ENCODE measurements at regions not wholly inside any gene's neighbourhood (a gene's known extent, or its start where the extent isn't known, plus 50 kb on each side); places are given as distances from the start of the nearest gene placed in this dataset.

DNA sequence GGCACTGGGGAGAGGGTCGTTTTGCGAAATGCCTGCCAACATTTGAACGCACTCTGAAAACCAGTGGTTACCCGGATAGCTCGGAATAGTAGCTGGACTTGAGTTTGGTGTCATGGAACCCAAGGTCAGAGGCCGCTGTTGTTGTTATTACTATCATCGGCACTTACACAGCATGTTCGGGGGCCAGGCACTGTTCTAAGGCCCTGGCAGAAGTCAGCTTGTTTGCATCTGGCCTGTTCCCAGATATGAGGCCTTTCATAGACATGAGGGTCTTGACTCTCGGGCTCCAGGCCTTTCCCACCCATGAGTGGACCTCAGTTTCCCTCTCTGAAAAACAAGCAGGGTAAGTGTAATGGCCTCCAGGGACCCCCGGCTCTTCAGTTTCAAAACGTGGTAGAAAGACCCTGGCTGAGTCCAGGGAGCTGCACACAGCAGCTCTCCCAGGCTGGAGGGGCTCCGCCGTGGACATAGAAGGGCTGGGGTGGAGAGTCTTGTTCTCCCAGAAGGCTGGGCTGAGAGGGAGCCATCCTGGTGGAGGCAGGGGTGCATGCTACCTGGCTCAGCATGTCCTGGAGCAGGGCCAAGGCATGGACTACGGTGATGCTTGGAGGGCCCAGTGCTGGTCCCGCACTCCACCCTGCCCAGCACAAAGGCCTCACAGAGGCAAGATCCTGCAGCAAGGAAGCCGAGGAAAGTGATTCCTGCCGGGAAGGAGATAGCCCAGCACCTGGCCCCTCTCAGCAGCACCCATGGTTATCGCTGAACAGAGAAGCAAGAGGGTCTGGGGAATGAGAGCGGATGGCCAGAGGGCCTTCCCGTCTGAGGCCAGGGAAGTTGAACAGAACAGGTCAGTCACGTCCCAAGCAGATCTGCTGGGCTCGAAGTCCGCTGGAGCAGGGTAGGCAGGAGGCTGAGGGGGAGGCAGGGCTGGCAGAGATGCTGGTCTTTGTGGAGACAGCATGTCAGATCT is 63.5 kb upstream of the C14orf180 start:
- TF ChIP-seq, protein P1, sequence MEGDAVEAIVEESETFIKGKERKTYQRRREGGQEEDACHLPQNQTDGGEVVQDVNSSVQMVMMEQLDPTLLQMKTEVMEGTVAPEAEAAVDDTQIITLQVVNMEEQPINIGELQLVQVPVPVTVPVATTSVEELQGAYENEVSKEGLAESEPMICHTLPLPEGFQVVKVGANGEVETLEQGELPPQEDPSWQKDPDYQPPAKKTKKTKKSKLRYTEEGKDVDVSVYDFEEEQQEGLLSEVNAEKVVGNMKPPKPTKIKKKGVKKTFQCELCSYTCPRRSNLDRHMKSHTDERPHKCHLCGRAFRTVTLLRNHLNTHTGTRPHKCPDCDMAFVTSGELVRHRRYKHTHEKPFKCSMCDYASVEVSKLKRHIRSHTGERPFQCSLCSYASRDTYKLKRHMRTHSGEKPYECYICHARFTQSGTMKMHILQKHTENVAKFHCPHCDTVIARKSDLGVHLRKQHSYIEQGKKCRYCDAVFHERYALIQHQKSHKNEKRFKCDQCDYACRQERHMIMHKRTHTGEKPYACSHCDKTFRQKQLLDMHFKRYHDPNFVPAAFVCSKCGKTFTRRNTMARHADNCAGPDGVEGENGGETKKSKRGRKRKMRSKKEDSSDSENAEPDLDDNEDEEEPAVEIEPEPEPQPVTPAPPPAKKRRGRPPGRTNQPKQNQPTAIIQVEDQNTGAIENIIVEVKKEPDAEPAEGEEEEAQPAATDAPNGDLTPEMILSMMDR (conservative IDR thresholded peaks at IDR 0.05; ENCODE audit: control insufficient read depth, insufficient read depth, low read depth, low read length), result no peak
- H3K4me3 ChIP-seq (ENCODE audit: control insufficient read depth, low read depth, low read length), result no peak overlapping the region

DNA sequence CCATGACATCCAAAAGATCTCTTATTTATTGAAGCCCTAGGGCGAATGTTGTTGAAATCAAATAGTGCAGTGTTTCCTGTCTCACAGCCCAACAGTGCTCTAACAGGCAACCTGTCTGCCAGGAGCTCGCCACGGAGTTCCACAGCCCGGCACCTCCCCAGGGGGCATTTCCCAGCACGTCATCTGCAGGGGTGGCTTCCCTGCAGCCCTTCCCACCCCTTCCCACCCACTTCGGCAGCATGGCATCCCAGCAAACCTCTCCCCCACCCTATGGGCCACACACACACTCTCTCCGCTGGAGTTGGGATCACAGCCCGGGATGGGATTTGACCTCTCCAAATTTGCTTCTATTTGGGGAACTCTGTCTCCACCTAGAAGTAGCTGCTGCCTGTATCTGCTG is 62.7 kb upstream of the C14orf180 start:
- H3K4me3 ChIP-seq (ENCODE audit: control insufficient read depth, low read depth, low read length), result no peak overlapping the region
- TF ChIP-seq, protein P1 (conservative IDR thresholded peaks at IDR 0.05; ENCODE audit: control insufficient read depth, insufficient read depth, low read depth, low read length), result no peak
- DNase-seq (ENCODE audit: low read depth), result no peak

More for the DNA sequence above, 63.5 kb upstream of the C14orf180 start:
- no peak for DNase-seq (ENCODE audit: low read depth)

DNA sequence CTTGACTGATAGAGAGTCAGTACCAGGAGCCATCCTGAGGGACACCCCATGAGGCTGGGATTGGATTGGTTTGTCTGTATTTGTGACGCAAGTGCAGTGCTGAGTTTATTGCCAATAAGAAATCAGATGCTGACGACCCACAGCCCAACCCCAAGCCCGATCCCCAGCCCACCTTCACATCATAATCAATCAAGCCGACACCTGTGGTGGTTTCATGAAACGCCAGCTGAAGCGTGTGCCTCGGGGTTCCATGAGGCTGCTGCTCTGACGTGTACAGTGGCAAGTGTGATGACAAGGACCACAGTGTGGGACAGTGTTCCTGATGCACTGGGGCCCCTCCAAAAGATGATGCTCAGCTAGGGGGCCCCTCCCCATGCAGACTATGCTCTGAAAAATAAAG is 62.1 kb upstream of the C14orf180 start:
- no peak overlapping the region for H3K4me3 ChIP-seq (ENCODE audit: control insufficient read depth, low read depth, low read length)
- TF ChIP-seq, protein P1 (conservative IDR thresholded peaks at IDR 0.05; ENCODE audit: control insufficient read depth, insufficient read depth, low read depth, low read length), result no peak
- DNase-seq (ENCODE audit: low read depth), result no peak

DNA sequence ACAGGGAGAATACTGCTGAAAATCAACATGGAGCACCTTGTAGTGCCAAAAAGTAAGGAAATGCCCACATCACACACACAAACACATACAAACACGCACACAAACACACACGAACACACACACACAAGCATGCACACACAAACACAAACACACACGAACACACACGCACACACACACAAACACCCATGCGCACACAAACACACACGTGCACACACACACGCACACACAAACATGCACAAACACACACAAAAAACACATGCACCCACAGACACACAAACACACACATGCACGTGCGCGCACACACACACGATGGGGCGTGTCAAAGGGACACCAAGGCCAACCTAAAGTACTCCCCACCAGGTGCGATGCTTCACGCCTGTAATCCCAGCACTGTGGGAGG is 61.7 kb upstream of the C14orf180 start:
- no peak overlapping the region for H3K4me3 ChIP-seq (ENCODE audit: control insufficient read depth, low read depth, low read length)
- no peak for DNase-seq (ENCODE audit: low read depth)
- TF ChIP-seq, protein P1 (conservative IDR thresholded peaks at IDR 0.05; ENCODE audit: control insufficient read depth, insufficient read depth, low read depth, low read length), result no peak

DNA sequence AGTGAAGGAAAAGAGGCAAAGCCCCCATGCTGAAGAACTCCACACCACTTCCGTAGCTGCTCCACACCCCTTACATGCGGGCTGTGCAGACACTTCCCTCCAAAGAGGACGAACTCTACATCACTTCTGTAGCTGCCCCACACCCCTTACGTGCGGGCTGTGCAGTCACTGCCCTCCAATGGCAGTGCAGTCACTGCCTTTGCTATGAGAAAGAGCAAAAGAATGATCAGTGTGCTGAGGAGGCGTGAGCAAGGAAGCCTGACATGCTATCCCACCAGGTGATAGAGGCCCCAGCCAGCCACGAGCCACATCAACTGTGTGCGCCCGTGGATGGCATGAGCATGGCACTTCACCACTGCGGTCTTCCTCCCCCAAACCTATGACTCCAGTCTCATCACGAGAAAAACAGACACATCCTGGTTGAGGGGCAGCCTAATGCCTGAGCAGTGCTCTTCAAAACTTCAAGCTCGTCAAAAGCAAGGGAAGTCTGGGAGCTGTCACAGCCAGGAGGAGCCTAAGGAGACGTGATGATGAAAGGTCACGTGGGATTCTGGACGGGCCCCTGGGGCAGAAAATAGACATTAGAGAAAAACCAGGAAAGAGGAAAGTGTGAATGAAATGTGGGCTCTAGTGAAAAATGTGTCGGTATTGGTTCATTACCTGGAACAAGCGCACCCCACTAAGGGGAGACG is 60.8 kb upstream of the C14orf180 start:
- no peak for DNase-seq (ENCODE audit: low read depth)
- TF ChIP-seq, protein P1 (conservative IDR thresholded peaks at IDR 0.05; ENCODE audit: control insufficient read depth, insufficient read depth, low read depth, low read length), result no peak
- H3K4me3 ChIP-seq (ENCODE audit: control insufficient read depth, low read depth, low read length), result no peak overlapping the region

DNA sequence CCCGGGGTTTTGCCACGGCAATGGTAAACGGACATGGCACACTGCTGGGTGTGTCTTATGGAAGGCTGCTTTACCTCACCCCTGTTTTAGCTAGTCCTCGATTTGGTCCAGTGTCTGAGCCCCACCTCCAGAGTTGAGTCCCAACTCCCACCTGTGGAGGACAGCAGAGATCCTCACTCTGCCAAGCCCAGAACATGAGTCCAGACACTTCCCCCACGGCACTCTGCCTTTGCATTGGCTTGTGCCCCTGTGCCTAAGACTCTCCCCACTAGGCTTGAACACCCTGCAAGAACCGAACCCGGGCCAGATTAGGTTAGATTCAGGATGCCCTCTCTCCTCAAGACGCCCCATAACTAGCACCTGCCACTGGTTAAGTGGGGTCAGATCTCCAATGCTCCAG is 59.8 kb upstream of the C14orf180 start:
- TF ChIP-seq, protein P1 (conservative IDR thresholded peaks at IDR 0.05; ENCODE audit: control insufficient read depth, insufficient read depth, low read depth, low read length), result no peak
- no peak overlapping the region for H3K4me3 ChIP-seq (ENCODE audit: control insufficient read depth, low read depth, low read length)
- no peak for DNase-seq (ENCODE audit: low read depth)
